Neural cell (in vitro differentiated cells): ENCODE measurements at regions not wholly inside any gene's neighbourhood (a gene's known extent, or its start where the extent isn't known, plus 50 kb on each side); places are given as distances from the start of the nearest gene placed in this dataset.

Source experiments
- EP300 ChIP-seq: fragments of 450-650 bp; conservative IDR thresholded peaks from 2 replicates; pipeline ENCODE4 v1.6.1; 2014; ENCODE audit warnings: antibody characterized with exemption, mild to moderate bottlenecking, moderate library complexity; ENCODE audit not compliant: poor library complexity, severe bottlenecking
- EZH2 ChIP-seq: fragments of 200-600, 300-800 bp; shearing (Covaris generic), sonication (generic); IDR thresholded peaks from 2 replicates; pipeline ENCODE4 v1.6.1; 2014; ENCODE audit warnings: antibody characterized with exemption, low read length, borderline replicate concordance, mild to moderate bottlenecking; ENCODE audit not compliant: insufficient read depth, poor library complexity, severe bottlenecking
- MXI1 ChIP-seq: fragments of 450-650 bp; conservative IDR thresholded peaks from 2 replicates; pipeline ENCODE4 v1.6.1; 2014; ENCODE audit warnings: antibody characterized with exemption, mild to moderate bottlenecking; ENCODE audit not compliant: poor library complexity, severe bottlenecking
- POLR2AphosphoS5 ChIP-seq: IDR thresholded peaks from 2 replicates; pipeline ENCODE4 v1.6.1; 2012
- SMC3 ChIP-seq: fragments of 450-650 bp; conservative IDR thresholded peaks from 2 replicates; pipeline ENCODE4 v1.6.1; 2014; ENCODE audit warnings: antibody characterized with exemption, mild to moderate bottlenecking, moderate library complexity; ENCODE audit not compliant: poor library complexity
- TAF1 ChIP-seq: IDR thresholded peaks from 2 replicates; pipeline ENCODE4 v1.6.1; 2012; ENCODE audit warnings: low read depth
- TF ChIP-seq, protein P1 (sequence below): fragments of 450-650 bp; IDR thresholded peaks from 2 replicates; pipeline ENCODE4 v1.5.1; 2014; ENCODE audit warnings: antibody characterized with exemption, mild to moderate bottlenecking, moderate library complexity; ENCODE audit not compliant: poor library complexity, severe bottlenecking
- TF ChIP-seq, protein P2 (sequence below): IDR thresholded peaks from 2 replicates; pipeline ENCODE4 v1.6.1; 2012; ENCODE audit warnings: borderline replicate concordance

DNA sequence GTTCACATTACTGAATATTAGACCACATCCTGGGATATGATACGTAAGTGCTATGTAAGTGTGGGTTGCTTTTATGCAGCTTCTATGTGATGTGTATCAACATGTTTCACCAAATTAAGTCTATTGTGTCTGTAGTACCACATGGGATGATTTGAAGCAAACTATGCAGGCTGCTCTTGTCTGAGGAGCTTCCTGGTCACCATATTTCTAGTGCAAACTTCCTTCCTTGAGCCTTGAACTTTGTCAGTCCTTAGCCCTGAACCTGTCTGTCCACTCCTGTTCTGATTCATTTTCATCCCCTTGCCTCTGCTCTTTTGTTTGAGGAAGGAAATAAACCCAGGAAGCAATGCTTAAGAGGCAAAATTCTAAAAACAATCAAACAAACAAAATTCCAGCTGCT, 117.5 kb upstream of the VANGL1 start:
- TF ChIP-seq, protein P1, sequence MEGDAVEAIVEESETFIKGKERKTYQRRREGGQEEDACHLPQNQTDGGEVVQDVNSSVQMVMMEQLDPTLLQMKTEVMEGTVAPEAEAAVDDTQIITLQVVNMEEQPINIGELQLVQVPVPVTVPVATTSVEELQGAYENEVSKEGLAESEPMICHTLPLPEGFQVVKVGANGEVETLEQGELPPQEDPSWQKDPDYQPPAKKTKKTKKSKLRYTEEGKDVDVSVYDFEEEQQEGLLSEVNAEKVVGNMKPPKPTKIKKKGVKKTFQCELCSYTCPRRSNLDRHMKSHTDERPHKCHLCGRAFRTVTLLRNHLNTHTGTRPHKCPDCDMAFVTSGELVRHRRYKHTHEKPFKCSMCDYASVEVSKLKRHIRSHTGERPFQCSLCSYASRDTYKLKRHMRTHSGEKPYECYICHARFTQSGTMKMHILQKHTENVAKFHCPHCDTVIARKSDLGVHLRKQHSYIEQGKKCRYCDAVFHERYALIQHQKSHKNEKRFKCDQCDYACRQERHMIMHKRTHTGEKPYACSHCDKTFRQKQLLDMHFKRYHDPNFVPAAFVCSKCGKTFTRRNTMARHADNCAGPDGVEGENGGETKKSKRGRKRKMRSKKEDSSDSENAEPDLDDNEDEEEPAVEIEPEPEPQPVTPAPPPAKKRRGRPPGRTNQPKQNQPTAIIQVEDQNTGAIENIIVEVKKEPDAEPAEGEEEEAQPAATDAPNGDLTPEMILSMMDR = no peak
- TF ChIP-seq POLR2AphosphoS5 (no peak), TAF1 (no peak), EZH2 (no peak), EP300 (no peak), SMC3 (no peak), MXI1 (no peak)
- TF ChIP-seq, protein P2, sequence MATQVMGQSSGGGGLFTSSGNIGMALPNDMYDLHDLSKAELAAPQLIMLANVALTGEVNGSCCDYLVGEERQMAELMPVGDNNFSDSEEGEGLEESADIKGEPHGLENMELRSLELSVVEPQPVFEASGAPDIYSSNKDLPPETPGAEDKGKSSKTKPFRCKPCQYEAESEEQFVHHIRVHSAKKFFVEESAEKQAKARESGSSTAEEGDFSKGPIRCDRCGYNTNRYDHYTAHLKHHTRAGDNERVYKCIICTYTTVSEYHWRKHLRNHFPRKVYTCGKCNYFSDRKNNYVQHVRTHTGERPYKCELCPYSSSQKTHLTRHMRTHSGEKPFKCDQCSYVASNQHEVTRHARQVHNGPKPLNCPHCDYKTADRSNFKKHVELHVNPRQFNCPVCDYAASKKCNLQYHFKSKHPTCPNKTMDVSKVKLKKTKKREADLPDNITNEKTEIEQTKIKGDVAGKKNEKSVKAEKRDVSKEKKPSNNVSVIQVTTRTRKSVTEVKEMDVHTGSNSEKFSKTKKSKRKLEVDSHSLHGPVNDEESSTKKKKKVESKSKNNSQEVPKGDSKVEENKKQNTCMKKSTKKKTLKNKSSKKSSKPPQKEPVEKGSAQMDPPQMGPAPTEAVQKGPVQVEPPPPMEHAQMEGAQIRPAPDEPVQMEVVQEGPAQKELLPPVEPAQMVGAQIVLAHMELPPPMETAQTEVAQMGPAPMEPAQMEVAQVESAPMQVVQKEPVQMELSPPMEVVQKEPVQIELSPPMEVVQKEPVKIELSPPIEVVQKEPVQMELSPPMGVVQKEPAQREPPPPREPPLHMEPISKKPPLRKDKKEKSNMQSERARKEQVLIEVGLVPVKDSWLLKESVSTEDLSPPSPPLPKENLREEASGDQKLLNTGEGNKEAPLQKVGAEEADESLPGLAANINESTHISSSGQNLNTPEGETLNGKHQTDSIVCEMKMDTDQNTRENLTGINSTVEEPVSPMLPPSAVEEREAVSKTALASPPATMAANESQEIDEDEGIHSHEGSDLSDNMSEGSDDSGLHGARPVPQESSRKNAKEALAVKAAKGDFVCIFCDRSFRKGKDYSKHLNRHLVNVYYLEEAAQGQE = no peak
